Subcutaneous abdominal adipose tissue (tissue), 5 donors: ENCODE measurements at regions not wholly inside any gene's neighbourhood (a gene's known extent, or its start where the extent isn't known, plus 50 kb on each side); places are given as distances from the start of the nearest gene placed in this dataset.
A peak's percentile ranks its signal among the peaks of the same experiment; 100 is the strongest.
"Not testable (repeated sequence)": the region's sequence is repeated elsewhere in the genome, so short reads cannot be mapped to it uniquely, and the experiment has no call there.

ENCODE experiments used
- H3K27ac ChIP-seq: one replicate; pipeline ENCODE4 v1.7.0; 2013; ENCODE audit warnings: low read depth, mild to moderate bottlenecking, inconsistent platforms, low read length, moderate library complexity
- H3K27me3 ChIP-seq, 5 donors: one replicate each; pipeline ENCODE4 v1.7.0; 2013; ENCODE audit warnings: low read length in 5 of 5, inconsistent platforms in 1 of 5; ENCODE audit not compliant: control insufficient read depth in 5 of 5, insufficient read depth in 4 of 5
- H3K36me3 ChIP-seq, 5 donors: one replicate each; pipeline ENCODE4 v1.7.0; 2013; ENCODE audit warnings: low read length in 5 of 5; ENCODE audit not compliant: control insufficient read depth in 5 of 5, insufficient read depth in 5 of 5
- H3K4me1 ChIP-seq, 5 donors: one replicate each; pipeline ENCODE4 v1.7.0; 2013; ENCODE audit warnings: low read length in 5 of 5, mild to moderate bottlenecking in 3 of 5, moderate library complexity in 1 of 5; ENCODE audit not compliant: control insufficient read depth in 5 of 5, insufficient read depth in 5 of 5
- H3K4me3 ChIP-seq, 5 donors: one replicate each; pipeline ENCODE4 v1.7.0; 2013; ENCODE audit warnings: low read length in 5 of 5, low read depth in 1 of 5
- H3K9ac ChIP-seq, 5 donors: one replicate each; pipeline ENCODE4 v1.7.0; 2013; ENCODE audit warnings: low read length in 5 of 5, mild to moderate bottlenecking in 4 of 5, moderate library complexity in 3 of 5
- H3K9me3 ChIP-seq, 5 donors: one replicate each; pipeline ENCODE4 v1.7.0; 2013; ENCODE audit warnings: low read length in 5 of 5; ENCODE audit not compliant: control insufficient read depth in 5 of 5
- donor health status: healthy.
- donor health status: healthy.
- donor health status: healthy.
- donor health status: healthy.
- donor health status: healthy.

GRCh38 chr22:44650806-44651205 lies 51.2 kb upstream of the PRR5 start:
- Histone ChIP-seq H3K9ac (no peak overlapping the region), H3K27me3 (no peaks in the 10 kb centered on the region), H3K4me3 (no peak overlapping the region), H3K4me1 (peaks cover 7 to 17% (median 14%) of the 10 kb centered on the region in 5 donors), H3K36me3 (no peaks in the 10 kb centered on the region), H3K9me3 (peaks cover 0 to 4% (median 0%) of the 10 kb centered on the region in 5 donors), H3K27ac (no peak overlapping the region)

DNA sequence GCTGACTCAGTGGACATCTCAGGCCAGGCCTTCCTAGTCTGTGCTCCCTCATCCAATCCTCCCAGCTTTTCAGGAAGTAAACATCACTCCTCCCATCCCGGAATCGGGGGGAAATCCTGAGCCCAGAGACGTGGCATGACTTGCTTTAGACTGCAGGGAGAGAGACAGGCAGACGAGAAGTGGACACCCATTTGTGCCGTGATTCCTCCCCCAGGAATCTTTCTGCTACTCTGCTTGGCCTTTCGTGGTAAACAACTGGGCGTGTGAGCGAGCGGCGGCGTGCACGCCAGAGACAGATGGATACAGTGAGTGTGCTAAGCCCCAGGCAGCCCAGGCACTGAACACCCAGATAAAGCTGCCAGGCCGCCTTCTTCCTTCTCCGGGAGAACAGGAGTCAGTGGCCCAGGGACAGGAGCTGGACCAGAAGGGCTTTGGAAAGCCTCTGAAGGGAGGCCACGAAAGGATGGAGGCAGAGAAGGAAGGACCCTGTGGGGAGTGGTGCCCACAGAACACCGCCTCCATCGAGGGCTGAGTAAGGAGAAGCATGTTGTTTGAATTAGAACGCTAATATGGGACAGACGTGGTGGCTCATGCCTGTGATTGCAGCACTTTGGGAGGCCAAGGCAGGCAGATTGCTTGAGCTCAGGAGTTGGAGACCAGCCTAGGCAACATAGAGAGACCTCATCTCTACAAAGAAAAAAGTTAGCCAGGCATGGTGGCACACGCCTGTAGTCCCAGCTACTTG lies 53.0 kb upstream of the PRR5 start:
- peak overlapping the region; percentile 41 for H3K27ac ChIP-seq
- peaks cover 0 to 6% (median 0%) of the 10 kb centered on the region in 5 donors for H3K9me3 ChIP-seq
- H3K4me1 ChIP-seq = peaks cover 7 to 17% (median 14%) of the 10 kb centered on the region in 5 donors
- H3K36me3 ChIP-seq = no peaks in the 10 kb centered on the region
- H3K9ac ChIP-seq = peak overlapping the region in 3 of 5 donors; percentile 30 to 59 (median 53)
- peak overlapping the region; percentile 12 to 62 (median 33) for H3K4me3 ChIP-seq
- no peaks in the 10 kb centered on the region for H3K27me3 ChIP-seq

- Histone ChIP-seq H3K9ac (peak overlapping the region in 2 of 5 donors; percentile 30 to 59), H3K4me3 (peak overlapping the region in 4 of 5 donors; percentile 12 to 43 (median 30)), H3K36me3 (no peaks in the 10 kb centered on the region), H3K9me3 (peaks cover 0 to 6% (median 0%) of the 10 kb centered on the region in 5 donors), H3K4me1 (peaks cover 7 to 17% (median 14%) of the 10 kb centered on the region in 5 donors), H3K27me3 (no peaks in the 10 kb centered on the region), H3K27ac (peak overlapping the region; percentile 41)
Measured at GRCh38 chr22:44648085-44648820, 53.8 kb upstream of the PRR5 start.

- Histone ChIP-seq H3K4me3 (no peak overlapping the region), H3K4me1 (peaks cover 7 to 20% (median 14%) of the 10 kb centered on the region in 5 donors), H3K36me3 (no peaks in the 10 kb centered on the region), H3K9ac (no peak overlapping the region), H3K9me3 (peaks cover 0 to 4% (median 0%) of the 10 kb centered on the region in 5 donors), H3K27ac (no peak overlapping the region), H3K27me3 (no peaks in the 10 kb centered on the region)
Measured at GRCh38 chr22:44647141-44647540, 54.9 kb upstream of the PRR5 start.

DNA sequence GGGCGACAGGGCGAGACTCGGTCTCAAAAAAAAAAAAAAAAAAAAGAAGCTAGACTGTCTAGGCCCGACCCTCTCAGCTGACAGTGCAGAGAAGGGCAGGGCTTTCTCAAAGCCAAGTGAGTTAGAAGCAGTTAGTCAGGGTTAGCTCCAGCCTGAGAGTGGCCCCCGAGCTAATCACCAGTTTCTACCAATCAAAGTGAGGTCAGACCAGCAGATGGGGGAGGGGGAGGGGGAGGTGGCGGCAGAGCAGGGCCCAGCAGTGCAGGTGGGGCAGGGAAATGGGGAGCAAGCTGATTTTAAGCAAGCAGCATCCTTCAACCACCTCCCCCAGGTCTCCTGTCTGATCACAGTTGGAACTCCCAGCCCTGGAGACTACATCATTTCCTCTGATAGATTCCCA lies 55.3 kb upstream of the PRR5 start:
- H3K9ac ChIP-seq = no peak overlapping the region
- H3K4me1 ChIP-seq = peaks cover 7 to 24% (median 14%) of the 10 kb centered on the region in 5 donors
- no peak overlapping the region for H3K4me3 ChIP-seq
- no peak overlapping the region for H3K27ac ChIP-seq
- no peaks in the 10 kb centered on the region for H3K36me3 ChIP-seq
- no peaks in the 10 kb centered on the region for H3K27me3 ChIP-seq
- peaks cover 0 to 4% (median 0%) of the 10 kb centered on the region in 5 donors for H3K9me3 ChIP-seq

- H3K27me3 ChIP-seq = no peaks in the 10 kb centered on the region
- peaks cover 0 to 4% (median 0%) of the 10 kb centered on the region in 5 donors for H3K9me3 ChIP-seq
- peaks cover 7 to 28% (median 15%) of the 10 kb centered on the region in 5 donors for H3K4me1 ChIP-seq
- no peak overlapping the region for H3K9ac ChIP-seq
- no peak overlapping the region for H3K27ac ChIP-seq
- no peaks in the 10 kb centered on the region for H3K36me3 ChIP-seq
- H3K4me3 ChIP-seq = no peak overlapping the region
Measured at GRCh38 chr22:44646141-44646540, 55.9 kb upstream of the PRR5 start.

DNA sequence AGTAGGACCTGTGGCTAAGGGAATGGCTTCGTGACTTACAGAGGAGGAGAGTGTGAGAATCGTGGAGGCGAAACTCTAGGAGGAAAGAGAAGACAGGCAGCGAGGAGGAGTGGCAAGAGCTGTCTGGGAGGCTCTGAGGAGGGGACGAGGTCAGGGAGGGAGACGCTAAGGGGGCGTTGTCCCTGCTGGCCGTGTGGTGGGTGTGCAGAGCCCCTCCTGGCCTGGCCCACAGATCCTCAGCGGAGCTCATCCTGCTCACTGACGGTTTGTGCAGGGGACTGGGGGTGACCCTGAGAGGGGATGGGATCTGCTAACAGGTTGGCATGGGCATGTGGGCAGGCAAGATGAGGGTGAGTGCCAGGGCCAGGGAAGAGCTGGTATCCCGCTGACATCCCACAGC lies 56.5 kb upstream of the PRR5 start:
- no peak overlapping the region for H3K4me3 ChIP-seq
- no peaks in the 10 kb centered on the region for H3K36me3 ChIP-seq
- H3K27me3 ChIP-seq = no peaks in the 10 kb centered on the region
- H3K4me1 ChIP-seq = peaks cover 8 to 34% (median 21%) of the 10 kb centered on the region in 5 donors
- no peak overlapping the region for H3K27ac ChIP-seq
- no peak overlapping the region for H3K9ac ChIP-seq
- peaks cover 0 to 4% (median 0%) of the 10 kb centered on the region in 5 donors for H3K9me3 ChIP-seq

- Histone ChIP-seq H3K4me3 (no peak overlapping the region), H3K36me3 (no peaks in the 10 kb centered on the region), H3K9me3 (peaks cover 0 to 4% (median 0%) of the 10 kb centered on the region in 5 donors), H3K27ac (no peak overlapping the region), H3K4me1 (peaks cover 9 to 39% (median 26%) of the 10 kb centered on the region in 5 donors), H3K9ac (no peak overlapping the region), H3K27me3 (no peaks in the 10 kb centered on the region)
Measured at GRCh38 chr22:44645083-44645482, 56.9 kb upstream of the PRR5 start.

DNA sequence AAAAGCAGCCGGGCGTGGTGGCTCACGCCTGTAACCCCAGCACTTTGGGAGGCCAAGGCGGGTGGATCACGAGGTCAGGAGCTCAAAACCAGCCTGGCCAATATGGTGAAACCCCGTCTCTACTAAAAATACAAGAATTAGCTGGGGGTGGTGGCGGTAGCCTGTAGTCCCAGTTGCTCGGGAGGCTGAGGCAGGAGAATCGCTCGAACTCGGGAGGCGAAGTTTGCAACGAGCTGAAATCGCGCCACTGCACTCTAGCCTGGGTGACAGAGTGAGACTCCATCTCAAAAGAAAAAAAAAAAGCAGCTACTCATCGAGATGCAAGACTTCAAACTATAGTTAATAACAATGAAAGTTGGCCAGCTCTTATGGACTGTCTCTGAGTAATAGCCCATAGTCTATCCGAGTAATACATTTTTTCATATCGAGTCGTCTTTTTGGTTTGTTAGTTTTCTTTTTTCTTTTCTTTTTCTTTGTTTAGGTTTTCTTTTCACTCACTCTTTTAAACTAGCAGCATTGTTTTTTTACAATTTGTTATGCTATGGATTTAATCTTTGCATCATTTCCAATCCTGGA lies 58.4 kb upstream of the PRR5 start:
- not testable (repeated sequence) for H3K4me3 ChIP-seq, H3K27me3 ChIP-seq, H3K9ac ChIP-seq, H3K27ac ChIP-seq, H3K9me3 ChIP-seq, H3K36me3 ChIP-seq
- H3K4me1 ChIP-seq = peaks cover 9 to 45% (median 32%) of the 10 kb centered on the region in 5 donors
